Kidney epithelial cell (primary cell): ENCODE measurements at regions not wholly inside any gene's neighbourhood (a gene's known extent, or its start where the extent isn't known, plus 50 kb on each side); places are given as distances from the start of the nearest gene placed in this dataset.
A peak's percentile ranks its signal among the peaks of the same experiment; 100 is the strongest.

Experiments used
- DNase-seq: peaks from one replicate; pipeline ENCODE4 v3.0.0-alpha.2; 2010; ENCODE audit warnings: low read depth
- H3K27me3 ChIP-seq: 2 replicates; pipeline ENCODE4 v1.6.0; 2011; ENCODE audit warnings: low read length; ENCODE audit not compliant: control insufficient read depth, insufficient read depth
- H3K36me3 ChIP-seq: 2 replicates; pipeline ENCODE4 v1.5.1; 2011; ENCODE audit warnings: low read length; ENCODE audit not compliant: control insufficient read depth, insufficient read depth
- H3K4me3 ChIP-seq: 2 replicates; pipeline ENCODE4 v1.5.1; 2011; ENCODE audit warnings: low read depth, mild to moderate bottlenecking, control low read depth, low read length
- CTCF ChIP-seq: IDR thresholded peaks from 2 replicates; pipeline ENCODE4 v1.5.1; 2011; ENCODE audit warnings: mild to moderate bottlenecking, moderate library complexity, low read length, control low read depth, inconsistent platforms; ENCODE audit not compliant: insufficient read depth, poor library complexity, severe bottlenecking

DNA sequence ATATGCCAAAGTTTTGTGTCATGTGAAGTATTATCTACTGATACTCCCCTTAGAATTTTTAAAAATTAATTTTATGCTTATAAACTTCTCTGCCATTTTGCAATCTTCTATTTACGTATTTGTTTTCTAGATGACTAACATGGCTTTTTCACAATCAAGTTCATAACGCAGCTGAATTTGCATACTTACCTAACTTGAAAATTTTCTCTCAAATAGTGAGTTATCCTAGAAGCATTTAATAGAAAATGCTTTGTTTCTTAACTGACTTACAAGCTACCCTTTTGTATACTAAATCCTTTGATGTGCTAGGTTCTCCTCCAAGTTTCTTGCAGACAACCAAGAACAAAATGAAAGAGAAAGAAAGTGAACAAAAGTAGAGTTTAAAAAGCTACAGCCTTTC, 683.5 kb downstream of the LIG4 start:
- DNase-seq = no peak
- H3K36me3 ChIP-seq = no peaks in the 10 kb centered on the region
- H3K4me3 ChIP-seq = no peak overlapping the region
- no peak for TF ChIP-seq CTCF
- H3K27me3 ChIP-seq = no peaks in the 10 kb centered on the region

DNA sequence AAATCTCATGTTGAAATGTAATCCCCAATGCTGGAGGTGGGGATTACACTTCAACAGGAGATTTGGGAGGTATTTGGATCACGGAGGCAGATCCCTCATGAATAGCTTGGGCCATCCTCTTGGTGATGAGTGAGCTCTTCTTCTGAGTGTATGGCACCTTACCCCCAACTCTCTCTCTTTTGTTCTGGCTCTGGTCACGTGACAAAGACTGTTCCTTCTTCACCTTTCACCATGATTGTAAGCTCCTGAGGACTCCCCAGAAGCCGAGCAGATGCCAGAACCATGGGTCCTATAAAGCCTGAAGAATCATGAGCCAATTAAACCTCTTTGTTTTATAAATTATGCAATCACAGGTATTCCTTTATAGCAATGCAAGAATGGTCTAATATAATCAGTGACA, 684.2 kb downstream of the LIG4 start:
- no peak for DNase-seq
- H3K36me3 ChIP-seq = no peaks in the 10 kb centered on the region
- H3K27me3 ChIP-seq = no peaks in the 10 kb centered on the region
- H3K4me3 ChIP-seq = no peak overlapping the region
- no peak for TF ChIP-seq CTCF

DNA sequence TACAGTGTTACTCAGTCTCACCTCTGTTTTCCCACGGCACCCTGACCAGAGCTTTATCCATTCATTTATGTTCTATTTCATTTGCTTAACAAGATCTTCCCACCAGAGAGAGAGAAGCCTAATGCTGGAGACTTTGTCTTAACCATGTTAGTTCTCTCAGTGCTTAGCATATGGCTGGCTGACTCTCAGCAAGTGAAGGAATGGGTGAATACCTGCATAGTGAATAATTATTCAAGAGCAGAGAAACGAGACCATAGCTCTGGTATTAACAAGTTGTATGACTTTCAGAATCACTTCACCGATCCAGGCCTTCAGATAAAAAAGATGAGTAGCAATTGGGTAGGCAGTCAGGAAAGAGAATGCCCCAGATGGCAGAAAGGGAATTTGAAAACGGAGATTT, 686.3 kb downstream of the LIG4 start:
- no peak for DNase-seq
- Histone ChIP-seq H3K4me3 (no peak overlapping the region), H3K27me3 (no peaks in the 10 kb centered on the region), H3K36me3 (no peaks in the 10 kb centered on the region)
- no peak for TF ChIP-seq CTCF

DNA sequence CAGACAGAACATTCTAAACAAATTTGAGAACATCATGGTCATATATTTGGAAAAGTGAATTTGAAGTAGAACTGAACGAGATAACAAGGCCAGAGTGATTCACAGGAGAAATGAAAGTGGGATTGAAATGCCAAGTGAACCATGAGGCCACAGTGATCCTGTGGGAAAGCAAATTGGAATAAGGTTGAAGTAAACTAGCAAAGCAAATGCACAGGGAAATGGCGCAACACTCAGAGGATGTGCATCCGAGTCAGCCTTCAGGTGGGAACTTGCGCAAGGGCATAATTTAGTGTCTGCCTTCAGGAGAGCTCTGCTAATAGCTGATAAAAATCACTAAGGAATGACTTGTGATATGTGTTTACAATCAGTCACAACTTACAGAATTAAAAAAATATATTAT, 696.6 kb downstream of the LIG4 start:
- Histone ChIP-seq H3K4me3 (no peak overlapping the region), H3K36me3 (no peaks in the 10 kb centered on the region), H3K27me3 (no peaks in the 10 kb centered on the region)
- no peak for TF ChIP-seq CTCF
- DNase-seq = peak; percentile 32

DNA sequence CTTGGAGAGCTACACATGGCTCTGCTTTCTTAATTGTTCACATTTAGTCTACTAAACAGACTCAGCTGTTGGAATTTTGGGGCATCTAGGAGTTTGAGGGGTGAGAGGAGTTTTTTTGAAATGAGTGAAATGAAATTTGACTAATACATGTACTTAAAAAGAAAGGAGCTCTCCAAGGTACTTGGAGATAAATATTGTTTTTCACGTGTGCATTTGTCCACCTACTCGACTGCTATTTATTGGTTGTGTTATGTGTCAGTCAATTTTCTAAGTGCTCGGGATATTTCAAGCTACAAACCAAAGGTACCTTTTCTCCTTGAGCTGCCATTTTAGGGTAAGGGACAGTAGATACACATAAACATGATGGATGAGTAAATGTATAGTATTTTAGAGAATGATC, 697.0 kb downstream of the LIG4 start:
- Histone ChIP-seq H3K4me3 (no peak overlapping the region), H3K27me3 (no peaks in the 10 kb centered on the region), H3K36me3 (no peaks in the 10 kb centered on the region)
- DNase-seq = no peak
- no peak for TF ChIP-seq CTCF

DNA sequence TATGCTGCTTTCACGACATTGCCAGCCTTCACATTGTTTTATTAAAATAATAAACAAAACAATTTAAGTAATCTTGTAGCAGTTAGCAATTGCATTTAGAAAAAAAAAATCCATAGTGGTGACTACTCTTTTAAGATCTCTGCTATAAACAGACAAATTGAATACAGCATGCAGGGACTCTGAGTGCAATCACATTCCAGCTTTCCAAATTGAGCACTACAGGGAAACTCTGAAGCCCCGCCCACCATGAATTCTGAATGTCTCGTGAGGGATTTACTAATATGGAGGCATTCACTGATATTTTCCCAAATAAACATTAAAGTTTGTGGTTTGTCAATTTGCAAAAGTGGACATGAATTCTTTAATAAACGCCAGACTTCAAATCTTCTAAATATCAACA, 698.8 kb downstream of the LIG4 start:
- Histone ChIP-seq H3K36me3 (no peaks in the 10 kb centered on the region), H3K4me3 (no peak overlapping the region), H3K27me3 (no peaks in the 10 kb centered on the region)
- no peak for DNase-seq
- TF ChIP-seq CTCF = no peak
